Neural cell (in vitro differentiated cells): ENCODE measurements at regions not wholly inside any gene's neighbourhood (a gene's known extent, or its start where the extent isn't known, plus 50 kb on each side); places are given as distances from the start of the nearest gene placed in this dataset.

Source experiments
- EP300 ChIP-seq: fragments of 450-650 bp; conservative IDR thresholded peaks from 2 replicates; pipeline ENCODE4 v1.6.1; 2014; ENCODE audit warnings: antibody characterized with exemption, mild to moderate bottlenecking, moderate library complexity; ENCODE audit not compliant: poor library complexity, severe bottlenecking
- EZH2 ChIP-seq: fragments of 200-600, 300-800 bp; shearing (Covaris generic), sonication (generic); IDR thresholded peaks from 2 replicates; pipeline ENCODE4 v1.6.1; 2014; ENCODE audit warnings: antibody characterized with exemption, low read length, borderline replicate concordance, mild to moderate bottlenecking; ENCODE audit not compliant: insufficient read depth, poor library complexity, severe bottlenecking
- POLR2AphosphoS5 ChIP-seq: IDR thresholded peaks from 2 replicates; pipeline ENCODE4 v1.6.1; 2012
- RAD21 ChIP-seq: fragments of 450-650 bp; conservative IDR thresholded peaks from 2 replicates; pipeline ENCODE4 v1.6.1; 2014; ENCODE audit warnings: antibody characterized with exemption, mild to moderate bottlenecking, moderate library complexity
- REST ChIP-seq: IDR thresholded peaks from 2 replicates; pipeline ENCODE4 v1.6.1; 2012; ENCODE audit warnings: borderline replicate concordance
- SMC3 ChIP-seq: fragments of 450-650 bp; conservative IDR thresholded peaks from 2 replicates; pipeline ENCODE4 v1.6.1; 2014; ENCODE audit warnings: antibody characterized with exemption, mild to moderate bottlenecking, moderate library complexity; ENCODE audit not compliant: poor library complexity
- TAF1 ChIP-seq: IDR thresholded peaks from 2 replicates; pipeline ENCODE4 v1.6.1; 2012; ENCODE audit warnings: low read depth
- TF ChIP-seq, protein P1 (sequence below): fragments of 450-650 bp; IDR thresholded peaks from 2 replicates; pipeline ENCODE4 v1.5.1; 2014; ENCODE audit warnings: antibody characterized with exemption, mild to moderate bottlenecking, moderate library complexity; ENCODE audit not compliant: poor library complexity, severe bottlenecking

GRCh38 chr4:59175617-59176016 lies 2024.5 kb upstream of the ADGRL3 start:
- no peak for TF ChIP-seq EP300
- TF ChIP-seq, protein P1, sequence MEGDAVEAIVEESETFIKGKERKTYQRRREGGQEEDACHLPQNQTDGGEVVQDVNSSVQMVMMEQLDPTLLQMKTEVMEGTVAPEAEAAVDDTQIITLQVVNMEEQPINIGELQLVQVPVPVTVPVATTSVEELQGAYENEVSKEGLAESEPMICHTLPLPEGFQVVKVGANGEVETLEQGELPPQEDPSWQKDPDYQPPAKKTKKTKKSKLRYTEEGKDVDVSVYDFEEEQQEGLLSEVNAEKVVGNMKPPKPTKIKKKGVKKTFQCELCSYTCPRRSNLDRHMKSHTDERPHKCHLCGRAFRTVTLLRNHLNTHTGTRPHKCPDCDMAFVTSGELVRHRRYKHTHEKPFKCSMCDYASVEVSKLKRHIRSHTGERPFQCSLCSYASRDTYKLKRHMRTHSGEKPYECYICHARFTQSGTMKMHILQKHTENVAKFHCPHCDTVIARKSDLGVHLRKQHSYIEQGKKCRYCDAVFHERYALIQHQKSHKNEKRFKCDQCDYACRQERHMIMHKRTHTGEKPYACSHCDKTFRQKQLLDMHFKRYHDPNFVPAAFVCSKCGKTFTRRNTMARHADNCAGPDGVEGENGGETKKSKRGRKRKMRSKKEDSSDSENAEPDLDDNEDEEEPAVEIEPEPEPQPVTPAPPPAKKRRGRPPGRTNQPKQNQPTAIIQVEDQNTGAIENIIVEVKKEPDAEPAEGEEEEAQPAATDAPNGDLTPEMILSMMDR, result no peak
- no peak for TF ChIP-seq POLR2AphosphoS5
- no peak for TF ChIP-seq SMC3
- no peak for TF ChIP-seq TAF1
- no peak for TF ChIP-seq REST
- no peak for TF ChIP-seq EZH2
- no peak for TF ChIP-seq RAD21
